ENCODE measurements at regions not wholly inside any gene's neighbourhood (a gene's known extent, or its start where the extent isn't known, plus 50 kb on each side); places are given as distances from the start of the nearest gene placed in this dataset.

DNA sequence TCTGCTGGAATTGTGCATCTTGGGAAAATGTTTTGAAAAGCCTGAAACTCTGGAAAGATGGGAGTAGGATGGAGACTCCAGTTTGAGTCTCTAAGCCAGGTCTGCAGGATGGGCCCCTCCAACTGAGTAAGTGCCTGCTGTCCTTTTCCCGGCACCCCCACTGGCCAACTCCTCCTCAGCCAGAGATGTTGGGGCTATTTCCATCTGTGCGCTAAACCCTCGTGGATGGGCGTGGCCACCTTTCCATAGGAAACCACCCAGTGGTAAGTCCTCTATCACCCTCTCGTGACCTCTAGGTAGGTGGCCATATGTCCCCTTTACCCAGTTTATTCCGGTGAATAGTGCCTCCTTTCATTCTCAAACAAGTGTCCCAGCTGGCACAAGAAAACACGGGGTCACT lies 250.9 kb downstream of the TOMM20 start:
- H3K4me2 ChIP-seq (replicated peaks; ENCODE audit: low read depth, low read length, poor library complexity, severe bottlenecking): no peak overlapping the region
- no peak overlapping the region for H2AFZ ChIP-seq (ENCODE audit: insufficient read depth, low read depth, low read length, poor library complexity, severe bottlenecking)
- H3K4me1 Mint-ChIP-seq: peaks cover 38% of the 10 kb centered on the region
- H3K4me3 ChIP-seq (ENCODE audit: control extremely low read depth in 1 of 5, extremely low read depth in 1 of 5, insufficient read depth in 1 of 5, low read depth in 2 of 5, low read length in 4 of 5): no peak overlapping the region
- ATAC-seq (ENCODE audit: low read depth): no peak
- CTCF ChIA-PET: no interaction called here
- H3K27ac ChIP-seq (ENCODE audit: low read length in 2 of 2): no peak overlapping the region
- H3K27ac Mint-ChIP-seq: no peak overlapping the region
- H3K4me3 Mint-ChIP-seq: no peak overlapping the region
- intact Hi-C loops (cut with micrococcal nuclease): no loop called here
- H4K20me1 ChIP-seq (ENCODE audit: control insufficient read depth, insufficient read depth, low read length, poor library complexity, severe bottlenecking): no peaks in the 10 kb centered on the region
- H3K79me2 ChIP-seq (ENCODE audit: control insufficient read depth, insufficient read depth, low read length): no peaks in the 10 kb centered on the region
- H3K27me3 ChIP-seq (replicated peaks in 1 of 4; ENCODE audit: control extremely low read depth in 1 of 4, control insufficient read depth in 3 of 4, insufficient read depth in 4 of 4, low read length in 3 of 4): no peaks in the 10 kb centered on the region
- POLR2A ChIA-PET: no interaction called here
- H3K4me1 ChIP-seq (ENCODE audit: control insufficient read depth in 2 of 2, insufficient read depth in 2 of 2, low read length in 2 of 2): peaks cover 14 to 28% of the 10 kb centered on the region in 2 donors
- H3K9ac ChIP-seq (ENCODE audit: low read length): no peak overlapping the region
- H3K9me3 ChIP-seq (ENCODE audit: control extremely low read depth in 1 of 3, control insufficient read depth in 2 of 3, insufficient read depth in 1 of 3, low read length in 2 of 3): peaks cover 0 to 1% (median 0%) of the 10 kb centered on the region in 3 donors
- DNase-seq: no peak
- 95% methylated on average over 7 of the region's 7 CpGs for WGBS (ENCODE audit: insufficient coverage)
- TF ChIP-seq, protein P1, sequence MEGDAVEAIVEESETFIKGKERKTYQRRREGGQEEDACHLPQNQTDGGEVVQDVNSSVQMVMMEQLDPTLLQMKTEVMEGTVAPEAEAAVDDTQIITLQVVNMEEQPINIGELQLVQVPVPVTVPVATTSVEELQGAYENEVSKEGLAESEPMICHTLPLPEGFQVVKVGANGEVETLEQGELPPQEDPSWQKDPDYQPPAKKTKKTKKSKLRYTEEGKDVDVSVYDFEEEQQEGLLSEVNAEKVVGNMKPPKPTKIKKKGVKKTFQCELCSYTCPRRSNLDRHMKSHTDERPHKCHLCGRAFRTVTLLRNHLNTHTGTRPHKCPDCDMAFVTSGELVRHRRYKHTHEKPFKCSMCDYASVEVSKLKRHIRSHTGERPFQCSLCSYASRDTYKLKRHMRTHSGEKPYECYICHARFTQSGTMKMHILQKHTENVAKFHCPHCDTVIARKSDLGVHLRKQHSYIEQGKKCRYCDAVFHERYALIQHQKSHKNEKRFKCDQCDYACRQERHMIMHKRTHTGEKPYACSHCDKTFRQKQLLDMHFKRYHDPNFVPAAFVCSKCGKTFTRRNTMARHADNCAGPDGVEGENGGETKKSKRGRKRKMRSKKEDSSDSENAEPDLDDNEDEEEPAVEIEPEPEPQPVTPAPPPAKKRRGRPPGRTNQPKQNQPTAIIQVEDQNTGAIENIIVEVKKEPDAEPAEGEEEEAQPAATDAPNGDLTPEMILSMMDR (IDR thresholded peaks at IDR 0.05): no peak
- TF ChIP-seq EZH2 (IDR thresholded peaks at IDR 0.05; ENCODE audit: borderline replicate concordance, insufficient read depth, low read depth, low read length, poor library complexity, severe bottlenecking): no peak
- no peaks in the 10 kb centered on the region for H3K27me3 Mint-ChIP-seq
- no peaks in the 10 kb centered on the region for H3K36me3 ChIP-seq (replicated peaks in 1 of 2; ENCODE audit: control extremely low read depth in 1 of 2, control insufficient read depth in 1 of 2, extremely low read depth in 1 of 2, insufficient read depth in 2 of 2, low read length in 1 of 2)
- H3K9me3 Mint-ChIP-seq (ENCODE audit: insufficient read depth): no peaks in the 10 kb centered on the region

DNA sequence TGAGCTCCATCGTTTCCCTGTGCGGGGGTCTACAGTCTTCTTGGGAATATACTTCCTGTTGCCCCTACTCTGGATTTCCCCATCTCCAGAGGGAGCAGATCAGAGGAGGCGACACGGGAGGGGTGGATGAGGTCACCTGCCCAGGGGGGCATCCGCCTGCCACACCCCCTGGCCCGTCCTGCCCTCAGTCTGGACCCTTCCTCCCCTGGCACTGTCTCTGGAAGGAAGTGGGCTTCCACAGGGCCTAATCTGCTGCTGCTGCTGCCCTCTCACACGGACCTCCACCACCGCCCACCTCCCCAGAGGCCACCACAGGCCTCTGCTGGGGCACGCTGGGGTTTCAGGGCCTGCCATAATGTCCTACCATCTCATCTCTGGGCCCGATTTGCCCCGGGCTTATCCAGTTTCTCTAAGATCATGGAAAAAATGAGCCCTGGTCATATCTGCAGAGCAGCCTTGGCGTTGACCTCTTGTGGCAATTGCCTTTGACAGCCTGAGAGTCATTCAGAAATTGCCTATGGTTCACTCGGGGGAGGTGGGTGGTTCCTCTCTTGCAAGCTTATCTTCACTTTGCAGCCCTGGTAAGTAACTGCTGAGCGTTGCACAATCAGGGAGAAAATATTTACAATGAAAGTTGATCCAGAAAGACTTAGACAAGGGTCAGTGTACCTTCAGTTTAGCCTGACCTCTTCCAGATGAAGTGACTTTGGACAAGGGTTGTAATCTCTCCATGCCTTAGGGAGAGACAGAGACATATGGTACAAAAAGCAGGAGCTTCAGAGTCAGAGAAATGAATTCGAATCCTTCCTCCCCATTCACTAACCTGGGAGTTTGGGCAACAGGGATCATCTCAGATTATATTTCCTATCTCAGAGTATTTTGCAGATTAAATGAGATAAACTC lies 252.4 kb downstream of the TOMM20 start:
- ATAC-seq (ENCODE audit: low read depth) (no peak), DNase-seq (no peak)
- Histone ChIP-seq H3K4me1 (ENCODE audit: control insufficient read depth in 2 of 2, insufficient read depth in 2 of 2, low read length in 2 of 2) (peaks cover 5 to 15% of the 10 kb centered on the region in 2 donors), H3K27me3 (replicated peaks in 1 of 4; ENCODE audit: control extremely low read depth in 1 of 4, control insufficient read depth in 3 of 4, insufficient read depth in 4 of 4, low read length in 3 of 4) (no peaks in the 10 kb centered on the region), H3K4me2 (replicated peaks; ENCODE audit: low read depth, low read length, poor library complexity, severe bottlenecking) (no peak overlapping the region), H4K20me1 (ENCODE audit: control insufficient read depth, insufficient read depth, low read length, poor library complexity, severe bottlenecking) (no peaks in the 10 kb centered on the region), H2AFZ (ENCODE audit: insufficient read depth, low read depth, low read length, poor library complexity, severe bottlenecking) (no peak overlapping the region), H3K4me3 (ENCODE audit: control extremely low read depth in 1 of 5, extremely low read depth in 1 of 5, insufficient read depth in 1 of 5, low read depth in 2 of 5, low read length in 4 of 5) (no peak overlapping the region), H3K9me3 (ENCODE audit: control extremely low read depth in 1 of 3, control insufficient read depth in 2 of 3, insufficient read depth in 1 of 3, low read length in 2 of 3) (no peaks in the 10 kb centered on the region), H3K27ac (ENCODE audit: low read length in 2 of 2) (no peak overlapping the region), H3K79me2 (ENCODE audit: control insufficient read depth, insufficient read depth, low read length) (no peaks in the 10 kb centered on the region), H3K9ac (ENCODE audit: low read length) (no peak overlapping the region), H3K36me3 (replicated peaks in 1 of 2; ENCODE audit: control extremely low read depth in 1 of 2, control insufficient read depth in 1 of 2, extremely low read depth in 1 of 2, insufficient read depth in 2 of 2, low read length in 1 of 2) (no peaks in the 10 kb centered on the region)
- ChIA-PET POLR2A (no interaction called here), CTCF (no interaction called here)
- Mint-ChIP-seq H3K27me3 (no peaks in the 10 kb centered on the region), H3K9me3 (ENCODE audit: insufficient read depth) (no peaks in the 10 kb centered on the region), H3K27ac (no peak overlapping the region), H3K4me3 (no peak overlapping the region), H3K4me1 (peaks cover 22% of the 10 kb centered on the region)
- TF ChIP-seq EZH2 (IDR thresholded peaks at IDR 0.05; ENCODE audit: borderline replicate concordance, insufficient read depth, low read depth, low read length, poor library complexity, severe bottlenecking): no peak
- TF ChIP-seq, protein P1 (IDR thresholded peaks at IDR 0.05): no peak
- intact Hi-C loops (cut with micrococcal nuclease): no loop called here
- WGBS (ENCODE audit: insufficient coverage): 65% methylated on average over 13 of the region's 15 CpGs
